ENCODE measurements at regions not wholly inside any gene's neighbourhood (a gene's known extent, or its start where the extent isn't known, plus 50 kb on each side); places are given as distances from the start of the nearest gene placed in this dataset.

DNA sequence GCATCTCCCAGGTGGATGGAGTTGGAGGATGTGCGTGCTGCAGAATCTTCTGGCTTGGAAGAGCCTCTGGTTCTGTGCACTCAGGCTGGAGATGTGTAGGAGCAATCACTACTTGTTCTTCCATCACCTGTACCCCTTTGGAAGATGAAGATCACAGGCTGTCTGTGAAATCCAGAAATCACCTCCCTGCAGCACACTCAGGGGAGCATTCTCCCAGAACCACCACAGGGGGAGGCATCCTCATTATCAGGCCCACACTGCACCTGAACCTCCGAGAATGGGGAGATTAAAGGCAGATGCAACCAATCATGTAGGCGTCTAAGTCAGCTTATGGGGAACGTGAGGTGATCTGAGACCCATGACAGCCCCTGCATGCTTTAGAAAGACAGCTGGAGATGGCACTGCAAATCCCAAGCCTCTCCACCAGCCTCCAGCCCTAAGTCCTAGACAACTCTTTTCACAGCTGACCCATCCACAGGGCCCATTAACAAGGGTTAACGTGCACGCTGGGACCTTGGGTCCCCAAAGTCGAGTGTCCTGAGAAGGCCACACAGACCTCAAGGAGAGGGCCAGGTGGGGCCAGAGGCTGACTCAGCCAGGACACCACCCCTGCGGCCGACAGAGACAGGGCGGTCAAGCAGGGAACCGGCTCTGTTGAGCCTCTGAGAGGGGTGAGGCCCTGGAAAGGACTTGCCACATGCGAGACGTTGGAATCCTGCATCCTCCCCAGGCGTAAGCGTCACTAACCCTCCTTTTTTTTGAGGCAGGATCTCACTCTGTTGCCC is 314.9 kb downstream of the EIPR1 start:
- TF ChIP-seq TOX (CRISPR knock-in tag; IDR thresholded peaks at IDR 0.05; ENCODE audit: borderline replicate concordance) (no peak), GLIS3 (CRISPR knock-in tag; IDR thresholded peaks at IDR 0.05) (no peak), ZNF70 (CRISPR knock-in tag; IDR thresholded peaks at IDR 0.05) (no peak), ZFP30 (CRISPR knock-in tag; IDR thresholded peaks at IDR 0.05) (no peak), BACH2 (CRISPR knock-in tag; IDR thresholded peaks at IDR 0.05; ENCODE audit: borderline replicate concordance) (no peak), PATZ1 (CRISPR knock-in tag; IDR thresholded peaks at IDR 0.05; ENCODE audit: borderline replicate concordance) (no peak), TSHZ2 (CRISPR knock-in tag; IDR thresholded peaks at IDR 0.05) (no peak), ZC3H10 (CRISPR knock-in tag; IDR thresholded peaks at IDR 0.05) (no peak), ARNTL (CRISPR knock-in tag; IDR thresholded peaks at IDR 0.05; ENCODE audit: borderline replicate concordance, low read depth) (no peak), CREB5 (CRISPR knock-in tag; IDR thresholded peaks at IDR 0.05; ENCODE audit: low read depth) (no peak), OSR1 (CRISPR knock-in tag; IDR thresholded peaks at IDR 0.05) (no peak), RARB (CRISPR knock-in tag; IDR thresholded peaks at IDR 0.05) (no peak), ISL1 (CRISPR knock-in tag; IDR thresholded peaks at IDR 0.05) (no peak), ZFP3 (CRISPR knock-in tag; IDR thresholded peaks at IDR 0.05) (no peak)

Data from SK-N-SH treated with all-trans-retinoic acid at 6 μM for 48 hours (cell line).